SK-N-SH (cell line): ENCODE measurements at regions not wholly inside any gene's neighbourhood (a gene's known extent, or its start where the extent isn't known, plus 50 kb on each side); places are given as distances from the start of the nearest gene placed in this dataset.

Experiments
- CTCF ChIA-PET: fragments of 300-600, 350-600 bp; formaldehyde crosslinking; extraction: SDS; loops from one replicate; lab custom pipeline; 2021; lab: Yijun Ruan, JAX
- POLR2A ChIA-PET: fragments of 350-600 bp; sonication (Branson Sonifier 250); formaldehyde crosslinking; extraction: SDS; loops from one replicate; lab custom pipeline; 2020; ENCODE audit warnings: antibody characterized with exemption, inconsistent platforms; lab: Yijun Ruan, JAX
- DNase-seq: peaks from one replicate; pipeline ENCODE4 v3.0.0; 2012
- H2AFZ ChIP-seq: fragments of 200-600 bp; sonication (generic); 2 replicates; pipeline ENCODE4 v1.8.1; 2016; ENCODE audit warnings: antibody characterized with exemption, mild to moderate bottlenecking, low read depth
- H3F3A ChIP-seq: fragments of 200-600 bp; sonication (generic); replicated peaks from 2 replicates; pipeline ENCODE3; 2016; ENCODE audit warnings: antibody characterized with exemption, mild to moderate bottlenecking; ENCODE audit not compliant: insufficient read depth
- H3K27ac ChIP-seq, 2 experiments: fragments of 200-500 bp in 1 of 2; fragments of 200-600 bp in 1 of 2; sonication (Bioruptor generic) in 1 of 2; sonication (generic), shearing (Covaris generic) in 1 of 2; 2 replicates each; pipeline versions ENCODE4 v1.5.1 to v1.6.1; 2014 to 2016; ENCODE audit warnings: low read depth in 2 of 2, inconsistent platforms in 1 of 2, low read length in 1 of 2, mild to moderate bottlenecking in 1 of 2, mixed read lengths in 1 of 2
- H3K27me3 ChIP-seq: fragments of 200-600 bp; sonication (generic), shearing (Covaris generic); 2 replicates; pipeline ENCODE4 v1.6.1; 2016; ENCODE audit warnings: mixed run types; ENCODE audit not compliant: insufficient read depth
- H3K36me3 ChIP-seq, 2 experiments: fragments of 200-500 bp in 1 of 2; fragments of 200-600 bp in 1 of 2; sonication (Bioruptor generic) in 1 of 2; sonication (generic) in 1 of 2; replicated peaks in 1 of 2; 2 replicates each; pipeline versions ENCODE3 to v1.5.1; 2014 to 2016; ENCODE audit warnings: low read length in 1 of 2, mild to moderate bottlenecking in 1 of 2; ENCODE audit not compliant: insufficient read depth in 2 of 2, control insufficient read depth in 1 of 2
- H3K4me1 ChIP-seq, 2 experiments: fragments of 200-500 bp in 1 of 2; fragments of 200-600 bp in 1 of 2; sonication (Bioruptor generic) in 1 of 2; sonication (generic), shearing (Covaris generic) in 1 of 2; 2 replicates each; pipeline versions ENCODE4 v1.5.1 to v1.6.1; 2014 to 2016; ENCODE audit warnings: low read depth in 1 of 2, low read length in 1 of 2, mixed run types in 1 of 2; ENCODE audit not compliant: insufficient read depth in 2 of 2, control insufficient read depth in 1 of 2
- H3K4me2 ChIP-seq: fragments of 200-600 bp; sonication (generic), shearing (Covaris generic); 2 replicates; pipeline ENCODE4 v1.6.1; 2017; ENCODE audit warnings: mixed run types
- H3K4me3 ChIP-seq, 2 experiments: fragments of 200-500 bp in 1 of 2; fragments of 200-600 bp in 1 of 2; sonication (Bioruptor generic) in 1 of 2; sonication (generic), shearing (Covaris generic) in 1 of 2; 2 replicates each; pipeline versions ENCODE4 v1.5.1 to v1.8.1; 2014 to 2016; ENCODE audit warnings: low read depth in 2 of 2, inconsistent platforms in 1 of 2, low read length in 1 of 2, mild to moderate bottlenecking in 1 of 2, mixed read lengths in 1 of 2, moderate library complexity in 1 of 2
- H3K79me2 ChIP-seq: fragments of 200-600 bp; sonication (generic); 2 replicates; pipeline ENCODE4 v1.8.1; 2017; ENCODE audit warnings: mild to moderate bottlenecking; ENCODE audit not compliant: insufficient read depth
- H3K9ac ChIP-seq: fragments of 200-600 bp; sonication (generic); 2 replicates; pipeline ENCODE4 v1.6.1; 2017; ENCODE audit warnings: mixed run types
- H3K9me2 ChIP-seq: fragments of 200-600 bp; sonication (generic); 2 replicates; pipeline ENCODE4 v1.6.1; 2017; ENCODE audit warnings: mixed run types
- H3K9me3 ChIP-seq: fragments of 200-600 bp; sonication (generic); 2 replicates; pipeline ENCODE4 v1.6.1; 2017; ENCODE audit warnings: mixed run types, mild to moderate bottlenecking, moderate library complexity
- H4K20me1 ChIP-seq: fragments of 200-600 bp; sonication (generic); 2 replicates; pipeline ENCODE4 v1.6.1; 2017; ENCODE audit warnings: mild to moderate bottlenecking, mixed run types; ENCODE audit not compliant: insufficient read depth
- CTCF ChIP-seq: fragments of 200-600 bp; sonication (generic); IDR thresholded peaks from 2 replicates; pipeline ENCODE4 v1.6.1; 2017; ENCODE audit warnings: antibody characterized with exemption, mild to moderate bottlenecking, moderate library complexity
- EP300 ChIP-seq, 2 experiments: IDR thresholded peaks; 2 replicates each; pipeline versions ENCODE4 v1.4.0 to v1.6.1; 2012; ENCODE audit warnings: borderline replicate concordance in 1 of 2, low read depth in 1 of 2, low read length in 1 of 2
- EZH2phosphoT487 ChIP-seq: fragments of 200-600 bp; sonication (generic); IDR thresholded peaks from 2 replicates; pipeline ENCODE4 v1.6.1; 2017; ENCODE audit warnings: low read depth, mixed run types, mild to moderate bottlenecking, antibody characterized with exemption, moderate library complexity, borderline replicate concordance
- GATA2 ChIP-seq: sonication (generic); formaldehyde crosslinking; IDR thresholded peaks from 2 replicates; pipeline ENCODE4 v1.5.0; 2020; ENCODE audit warnings: mild to moderate bottlenecking, missing genetic modification reagents
- JUND ChIP-seq: IDR thresholded peaks from 2 replicates; pipeline ENCODE4 v1.4.0; 2012
- MAX ChIP-seq: IDR thresholded peaks from 2 replicates; pipeline ENCODE4 v1.4.0; 2012; ENCODE audit warnings: low read depth
- MXI1 ChIP-seq: IDR thresholded peaks from 2 replicates; pipeline ENCODE4 v1.6.1; 2012; ENCODE audit warnings: mild to moderate bottlenecking, low read depth, low read length, improper control_type of control experiment
- NRF1 ChIP-seq: IDR thresholded peaks from 2 replicates; pipeline ENCODE4 v1.6.1; 2012; ENCODE audit warnings: low read depth, mild to moderate bottlenecking, low read length
- RFX5 ChIP-seq: IDR thresholded peaks from 2 replicates; pipeline ENCODE4 v1.6.1; 2012; ENCODE audit warnings: mild to moderate bottlenecking, improper control_type of control experiment, low read length
- RXRA ChIP-seq: IDR thresholded peaks from 2 replicates; pipeline ENCODE4 v1.4.0; 2012; ENCODE audit warnings: low read depth, mild to moderate bottlenecking, borderline replicate concordance
- TAF1 ChIP-seq: IDR thresholded peaks from 2 replicates; pipeline ENCODE4 v1.6.1; 2012; ENCODE audit warnings: low read depth, mild to moderate bottlenecking, low read length, moderate library complexity, borderline replicate concordance
- TCF12 ChIP-seq: IDR thresholded peaks from 2 replicates; pipeline ENCODE4 v1.4.0; 2012
- TEAD4 ChIP-seq: IDR thresholded peaks from 2 replicates; pipeline ENCODE4 v1.4.0; 2012; ENCODE audit warnings: mild to moderate bottlenecking, borderline replicate concordance; ENCODE audit not compliant: insufficient read depth
- ZBTB33 ChIP-seq: IDR thresholded peaks from 2 replicates; pipeline ENCODE4 v1.4.0; 2012; ENCODE audit warnings: low read depth, borderline replicate concordance
- WGBS: methylation state at CpG from one replicate; pipeline ENCODE4 v1.1.6; 2017; ENCODE audit warnings: low lambda C conversion rate; 5-methylcytosine and 5-hydroxymethylcytosine counted together
- TF ChIP-seq, protein P1 (sequence below): IDR thresholded peaks from 2 replicates; pipeline ENCODE4 v1.4.0; 2012; ENCODE audit warnings: low read depth, borderline replicate concordance
- TF ChIP-seq, protein P2 (sequence below): IDR thresholded peaks from 2 replicates; pipeline ENCODE4 v1.6.1; 2012; ENCODE audit warnings: mild to moderate bottlenecking, low read depth, low read length, moderate library complexity

GRCh38 chr11:33488971-33489370 lies 211.7 kb downstream of the C11orf91 start:
- Histone ChIP-seq H3K9me2 (no peaks in the 10 kb centered on the region), H3K79me2 (peaks cover 100% of the 10 kb centered on the region), H4K20me1 (peaks cover 80% of the 10 kb centered on the region), H3K9me3 (no peaks in the 10 kb centered on the region), H3K27me3 (no peaks in the 10 kb centered on the region), H3K9ac (no peak overlapping the region), H3K27ac (no peak overlapping the region), H2AFZ (no peak overlapping the region), H3K4me1 (peaks cover 0 to 5% of the 10 kb centered on the region in 2 experiments; a peak in 2 of 4 replicates), H3K4me2 (no peak overlapping the region), H3K4me3 (no peak overlapping the region), H3F3A (peaks cover 7% of the 10 kb centered on the region), H3K36me3 (peaks cover 0 to 7% of the 10 kb centered on the region in 2 experiments)
- DNase-seq: no peak
- TF ChIP-seq NRF1: no peak
- TF ChIP-seq TAF1: no peak
- TF ChIP-seq, protein P1, sequence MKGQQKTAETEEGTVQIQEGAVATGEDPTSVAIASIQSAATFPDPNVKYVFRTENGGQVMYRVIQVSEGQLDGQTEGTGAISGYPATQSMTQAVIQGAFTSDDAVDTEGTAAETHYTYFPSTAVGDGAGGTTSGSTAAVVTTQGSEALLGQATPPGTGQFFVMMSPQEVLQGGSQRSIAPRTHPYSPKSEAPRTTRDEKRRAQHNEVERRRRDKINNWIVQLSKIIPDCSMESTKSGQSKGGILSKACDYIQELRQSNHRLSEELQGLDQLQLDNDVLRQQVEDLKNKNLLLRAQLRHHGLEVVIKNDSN: no peak
- no peak for TF ChIP-seq MXI1
- TF ChIP-seq RFX5: no peak
- no peak for TF ChIP-seq TCF12
- TF ChIP-seq ZBTB33: no peak
- TF ChIP-seq TEAD4: no peak
- no peak for TF ChIP-seq MAX
- TF ChIP-seq EZH2phosphoT487: no peak
- no peak for TF ChIP-seq EP300 (IDR thresholded peaks at IDR 0.05; ENCODE audit: borderline replicate concordance in 1 of 2, low read depth in 1 of 2, low read length in 1 of 2)
- no peak for TF ChIP-seq RXRA
- TF ChIP-seq JUND: no peak
- no peak for TF ChIP-seq CTCF
- TF ChIP-seq GATA2 (CRISPR knock-in tag): no peak
- TF ChIP-seq, protein P2, sequence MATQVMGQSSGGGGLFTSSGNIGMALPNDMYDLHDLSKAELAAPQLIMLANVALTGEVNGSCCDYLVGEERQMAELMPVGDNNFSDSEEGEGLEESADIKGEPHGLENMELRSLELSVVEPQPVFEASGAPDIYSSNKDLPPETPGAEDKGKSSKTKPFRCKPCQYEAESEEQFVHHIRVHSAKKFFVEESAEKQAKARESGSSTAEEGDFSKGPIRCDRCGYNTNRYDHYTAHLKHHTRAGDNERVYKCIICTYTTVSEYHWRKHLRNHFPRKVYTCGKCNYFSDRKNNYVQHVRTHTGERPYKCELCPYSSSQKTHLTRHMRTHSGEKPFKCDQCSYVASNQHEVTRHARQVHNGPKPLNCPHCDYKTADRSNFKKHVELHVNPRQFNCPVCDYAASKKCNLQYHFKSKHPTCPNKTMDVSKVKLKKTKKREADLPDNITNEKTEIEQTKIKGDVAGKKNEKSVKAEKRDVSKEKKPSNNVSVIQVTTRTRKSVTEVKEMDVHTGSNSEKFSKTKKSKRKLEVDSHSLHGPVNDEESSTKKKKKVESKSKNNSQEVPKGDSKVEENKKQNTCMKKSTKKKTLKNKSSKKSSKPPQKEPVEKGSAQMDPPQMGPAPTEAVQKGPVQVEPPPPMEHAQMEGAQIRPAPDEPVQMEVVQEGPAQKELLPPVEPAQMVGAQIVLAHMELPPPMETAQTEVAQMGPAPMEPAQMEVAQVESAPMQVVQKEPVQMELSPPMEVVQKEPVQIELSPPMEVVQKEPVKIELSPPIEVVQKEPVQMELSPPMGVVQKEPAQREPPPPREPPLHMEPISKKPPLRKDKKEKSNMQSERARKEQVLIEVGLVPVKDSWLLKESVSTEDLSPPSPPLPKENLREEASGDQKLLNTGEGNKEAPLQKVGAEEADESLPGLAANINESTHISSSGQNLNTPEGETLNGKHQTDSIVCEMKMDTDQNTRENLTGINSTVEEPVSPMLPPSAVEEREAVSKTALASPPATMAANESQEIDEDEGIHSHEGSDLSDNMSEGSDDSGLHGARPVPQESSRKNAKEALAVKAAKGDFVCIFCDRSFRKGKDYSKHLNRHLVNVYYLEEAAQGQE: no peak
- CTCF ChIA-PET: no interaction called here
- 83% methylated on average over 3 of the region's 3 CpGs for WGBS
- POLR2A ChIA-PET: no interaction called here
